Psoas muscle (tissue), 7 donors: ENCODE measurements at regions not wholly inside any gene's neighbourhood (a gene's known extent, or its start where the extent isn't known, plus 50 kb on each side); places are given as distances from the start of the nearest gene placed in this dataset.

Experiments
- ATAC-seq, 4 donors: fragments of 200-7000 bp; cut with Tn5 transposase; one replicate each; pipeline ENCODE4 v1.9.1; 2020; ENCODE audit warnings: moderate library complexity in 3 of 4, mild to moderate bottlenecking in 2 of 4
- DNase-seq, 2 donors: peaks; one replicate each; pipeline ENCODE4 v3.0.0-alpha.2; 2020
- H3K27ac ChIP-seq: fragments of 200-600 bp; one replicate; pipeline ENCODE4 v1.8.0; 2022
- H3K27me3 ChIP-seq, 3 donors: fragments of 200-600 bp in 1 of 3; one replicate each; pipeline versions ENCODE4 v1.6.1 to v1.8.0; 2013 to 2022; ENCODE audit warnings: low read length in 2 of 3, mild to moderate bottlenecking in 2 of 3, moderate library complexity in 1 of 3; ENCODE audit not compliant: insufficient read depth in 3 of 3
- H3K36me3 ChIP-seq, 2 donors: fragments of 200-600 bp in 1 of 2; one replicate each; pipeline versions ENCODE4 v1.6.1 to v1.8.0; 2013 to 2022; ENCODE audit warnings: low read depth in 1 of 2, mild to moderate bottlenecking in 1 of 2, moderate library complexity in 1 of 2; ENCODE audit not compliant: insufficient read depth in 1 of 2
- H3K4me1 ChIP-seq: fragments of 200-600 bp; one replicate; pipeline ENCODE4 v1.8.0; 2022
- H3K4me3 ChIP-seq: fragments of 200-600 bp; one replicate; pipeline ENCODE4 v1.8.0; 2022; ENCODE audit warnings: mild to moderate bottlenecking
- H3K9me3 ChIP-seq: fragments of 200-600 bp; one replicate; pipeline ENCODE4 v1.8.0; 2022
- CTCF ChIP-seq: fragments of 200-600 bp; IDR thresholded peaks from one replicate; pipeline ENCODE4 v1.8.0; 2022; ENCODE audit warnings: antibody characterized with exemption
- WGBS, 3 donors: extraction: QIAGEN DNeasy Blood & Tissue Kit; methylation state at CpG; one replicate each; pipeline versions ENCODE4 v1.1.6 to v1.1.7; 2013; 5-methylcytosine and 5-hydroxymethylcytosine counted together
- intact Hi-C, 2 donors: fragments of 100-400 bp; cut with DNase I; formaldehyde crosslinking; loops; one replicate each; pipeline versions ENCODE4 v1.11.0 to v1.14.2; 2022
- donor health status: healthy with polysubstance abuse.
- donor health status: DM: no; HTN: no; CAD: no; lungs with moderate emphysema.
- donor health status: Bipolar disorder and iron deficiency.
- donor health status: healthy.
- donor health status: DM: yes; HTN: yes; CAD: no.
- donor health status: DM: no; HTN: no; CAD: no.
- donor health status: DM: yes; HTN: yes; CAD: no.

- no peak overlapping the region for H3K4me3 ChIP-seq
- H3K27me3 ChIP-seq: peaks cover 0 to 9% (median 3%) of the 10 kb centered on the region in 3 donors
- no peaks in the 10 kb centered on the region for H3K36me3 ChIP-seq
- no peak for ATAC-seq
- H3K27ac ChIP-seq: no peak overlapping the region
- DNase-seq: no peak
- no peak for TF ChIP-seq CTCF
- peaks cover 7% of the 10 kb centered on the region for H3K9me3 ChIP-seq
- 75 to 91% (median 84%) methylated on average over 7 of the region's 7 CpGs for WGBS, 3 donors
- no peaks in the 10 kb centered on the region for H3K4me1 ChIP-seq
- intact Hi-C loops: no loop called here
These were observed 94.2 kb upstream of the GJB6 start for GRCh38 chr13:20326276-20326675.

- no peak overlapping the region for H3K4me3 ChIP-seq
- DNase-seq (no peak), ATAC-seq (no peak)
- TF ChIP-seq CTCF: no peak
- no peak overlapping the region for H3K27ac ChIP-seq
- H3K36me3 ChIP-seq: no peaks in the 10 kb centered on the region
- H3K4me1 ChIP-seq: no peaks in the 10 kb centered on the region
- 62 to 76% (median 69%) methylated on average over 8 of the region's 8 CpGs for WGBS, 3 donors
- intact Hi-C loops: no loop called here
- peaks cover 0 to 4% (median 2%) of the 10 kb centered on the region in 3 donors for H3K27me3 ChIP-seq
- peaks cover 7% of the 10 kb centered on the region for H3K9me3 ChIP-seq
These were observed 88.8 kb upstream of the GJB6 start for GRCh38 chr13:20320885-20321284.

GRCh38 chr13:20313896-20314295 lies 81.8 kb upstream of the GJB6 start:
- ATAC-seq (no peak), DNase-seq (no peak)
- intact Hi-C loops: no loop called here
- no peaks in the 10 kb centered on the region for H3K9me3 ChIP-seq
- WGBS, 3 donors: 83 to 90% (median 85%) methylated on average over 5 of the region's 5 CpGs
- no peaks in the 10 kb centered on the region for H3K4me1 ChIP-seq
- H3K36me3 ChIP-seq: no peaks in the 10 kb centered on the region
- H3K4me3 ChIP-seq: no peak overlapping the region
- TF ChIP-seq CTCF: no peak
- H3K27me3 ChIP-seq: peaks cover 0 to 4% (median 3%) of the 10 kb centered on the region in 3 donors
- no peak overlapping the region for H3K27ac ChIP-seq

- Histone ChIP-seq H3K4me1 (no peaks in the 10 kb centered on the region), H3K4me3 (no peak overlapping the region), H3K9me3 (peaks cover under 1% of the 10 kb centered on the region), H3K27ac (no peak overlapping the region), H3K36me3 (no peaks in the 10 kb centered on the region), H3K27me3 (peaks cover 0 to 3% (median 0%) of the 10 kb centered on the region in 3 donors)
- intact Hi-C loops: no loop called here
- DNase-seq (no peak), ATAC-seq (no peak)
- no peak for TF ChIP-seq CTCF
- 73 to 74% (median 74%) methylated on average over 5 of the region's 5 CpGs for WGBS, 3 donors
These were observed 80.2 kb upstream of the GJB6 start for GRCh38 chr13:20312292-20312691.

GRCh38 chr13:20311596-20311995 lies 79.5 kb upstream of the GJB6 start:
- DNase-seq: no peak

More at GRCh38 chr13:20311596-20311995, 79.5 kb upstream of the GJB6 start:
- ATAC-seq: no peak
- H3K4me3 ChIP-seq: no peak overlapping the region
- peaks cover 3% of the 10 kb centered on the region for H3K9me3 ChIP-seq
- H3K36me3 ChIP-seq: no peaks in the 10 kb centered on the region
- H3K27me3 ChIP-seq: peaks cover 0 to 3% (median 0%) of the 10 kb centered on the region in 3 donors
- H3K27ac ChIP-seq: no peak overlapping the region
- 63 to 79% (median 74%) methylated on average over 2 of the region's 2 CpGs for WGBS, 3 donors
- intact Hi-C loops: no loop called here
- TF ChIP-seq CTCF: no peak
- H3K4me1 ChIP-seq: no peaks in the 10 kb centered on the region
